SK-N-SH (cell line): ENCODE measurements at regions not wholly inside any gene's neighbourhood (a gene's known extent, or its start where the extent isn't known, plus 50 kb on each side); places are given as distances from the start of the nearest gene placed in this dataset.

Experiments
- CTCF ChIA-PET: fragments of 300-600, 350-600 bp; formaldehyde crosslinking; extraction: SDS; loops from one replicate; lab custom pipeline; 2021; lab: Yijun Ruan, JAX
- POLR2A ChIA-PET: fragments of 350-600 bp; sonication (Branson Sonifier 250); formaldehyde crosslinking; extraction: SDS; loops from one replicate; lab custom pipeline; 2020; ENCODE audit warnings: antibody characterized with exemption, inconsistent platforms; lab: Yijun Ruan, JAX
- DNase-seq: peaks from one replicate; pipeline ENCODE4 v3.0.0; 2012
- H2AFZ ChIP-seq: fragments of 200-600 bp; sonication (generic); 2 replicates; pipeline ENCODE4 v1.8.1; 2016; ENCODE audit warnings: antibody characterized with exemption, mild to moderate bottlenecking, low read depth
- H3F3A ChIP-seq: fragments of 200-600 bp; sonication (generic); replicated peaks from 2 replicates; pipeline ENCODE3; 2016; ENCODE audit warnings: antibody characterized with exemption, mild to moderate bottlenecking; ENCODE audit not compliant: insufficient read depth
- H3K27ac ChIP-seq, 2 experiments: fragments of 200-500 bp in 1 of 2; fragments of 200-600 bp in 1 of 2; sonication (Bioruptor generic) in 1 of 2; sonication (generic), shearing (Covaris generic) in 1 of 2; 2 replicates each; pipeline versions ENCODE4 v1.5.1 to v1.6.1; 2014 to 2016; ENCODE audit warnings: low read depth in 2 of 2, inconsistent platforms in 1 of 2, low read length in 1 of 2, mild to moderate bottlenecking in 1 of 2, mixed read lengths in 1 of 2
- H3K27me3 ChIP-seq: fragments of 200-600 bp; sonication (generic), shearing (Covaris generic); 2 replicates; pipeline ENCODE4 v1.6.1; 2016; ENCODE audit warnings: mixed run types; ENCODE audit not compliant: insufficient read depth
- H3K36me3 ChIP-seq, 2 experiments: fragments of 200-500 bp in 1 of 2; fragments of 200-600 bp in 1 of 2; sonication (Bioruptor generic) in 1 of 2; sonication (generic) in 1 of 2; replicated peaks in 1 of 2; 2 replicates each; pipeline versions ENCODE3 to v1.5.1; 2014 to 2016; ENCODE audit warnings: low read length in 1 of 2, mild to moderate bottlenecking in 1 of 2; ENCODE audit not compliant: insufficient read depth in 2 of 2, control insufficient read depth in 1 of 2
- H3K4me1 ChIP-seq, 2 experiments: fragments of 200-500 bp in 1 of 2; fragments of 200-600 bp in 1 of 2; sonication (Bioruptor generic) in 1 of 2; sonication (generic), shearing (Covaris generic) in 1 of 2; 2 replicates each; pipeline versions ENCODE4 v1.5.1 to v1.6.1; 2014 to 2016; ENCODE audit warnings: low read depth in 1 of 2, low read length in 1 of 2, mixed run types in 1 of 2; ENCODE audit not compliant: insufficient read depth in 2 of 2, control insufficient read depth in 1 of 2
- H3K4me2 ChIP-seq: fragments of 200-600 bp; sonication (generic), shearing (Covaris generic); 2 replicates; pipeline ENCODE4 v1.6.1; 2017; ENCODE audit warnings: mixed run types
- H3K4me3 ChIP-seq, 2 experiments: fragments of 200-500 bp in 1 of 2; fragments of 200-600 bp in 1 of 2; sonication (Bioruptor generic) in 1 of 2; sonication (generic), shearing (Covaris generic) in 1 of 2; 2 replicates each; pipeline versions ENCODE4 v1.5.1 to v1.8.1; 2014 to 2016; ENCODE audit warnings: low read depth in 2 of 2, inconsistent platforms in 1 of 2, low read length in 1 of 2, mild to moderate bottlenecking in 1 of 2, mixed read lengths in 1 of 2, moderate library complexity in 1 of 2
- H3K79me2 ChIP-seq: fragments of 200-600 bp; sonication (generic); 2 replicates; pipeline ENCODE4 v1.8.1; 2017; ENCODE audit warnings: mild to moderate bottlenecking; ENCODE audit not compliant: insufficient read depth
- H3K9ac ChIP-seq: fragments of 200-600 bp; sonication (generic); 2 replicates; pipeline ENCODE4 v1.6.1; 2017; ENCODE audit warnings: mixed run types
- H3K9me2 ChIP-seq: fragments of 200-600 bp; sonication (generic); 2 replicates; pipeline ENCODE4 v1.6.1; 2017; ENCODE audit warnings: mixed run types
- H3K9me3 ChIP-seq: fragments of 200-600 bp; sonication (generic); 2 replicates; pipeline ENCODE4 v1.6.1; 2017; ENCODE audit warnings: mixed run types, mild to moderate bottlenecking, moderate library complexity
- H4K20me1 ChIP-seq: fragments of 200-600 bp; sonication (generic); 2 replicates; pipeline ENCODE4 v1.6.1; 2017; ENCODE audit warnings: mild to moderate bottlenecking, mixed run types; ENCODE audit not compliant: insufficient read depth
- CHD2 ChIP-seq: fragments of 150-350 bp; IDR thresholded peaks from 2 replicates; pipeline ENCODE4 v1.6.1; 2018; ENCODE audit warnings: low read length; ENCODE audit not compliant: partially characterized antibody
- EP300 ChIP-seq, 2 experiments: IDR thresholded peaks; 2 replicates each; pipeline versions ENCODE4 v1.4.0 to v1.6.1; 2012; ENCODE audit warnings: borderline replicate concordance in 1 of 2, low read depth in 1 of 2, low read length in 1 of 2
- FOXM1 ChIP-seq: IDR thresholded peaks from 2 replicates; pipeline ENCODE4 v1.4.0; 2012; ENCODE audit warnings: low read depth, mild to moderate bottlenecking
- PBX3 ChIP-seq: IDR thresholded peaks from 2 replicates; pipeline ENCODE4; 2012
- POLR2AphosphoS5 ChIP-seq: IDR thresholded peaks from 2 replicates; pipeline ENCODE4 v1.6.1; 2012; ENCODE audit warnings: low read depth, low read length
- RAD21 ChIP-seq: IDR thresholded peaks from 2 replicates; pipeline ENCODE4 v1.6.1; 2012; ENCODE audit warnings: mild to moderate bottlenecking, low read length
- RFX5 ChIP-seq: IDR thresholded peaks from 2 replicates; pipeline ENCODE4 v1.6.1; 2012; ENCODE audit warnings: mild to moderate bottlenecking, improper control_type of control experiment, low read length
- SMC3 ChIP-seq: IDR thresholded peaks from 2 replicates; pipeline ENCODE4 v1.6.1; 2012; ENCODE audit warnings: low read depth, low read length, improper control_type of control experiment
- TAF1 ChIP-seq: IDR thresholded peaks from 2 replicates; pipeline ENCODE4 v1.6.1; 2012; ENCODE audit warnings: low read depth, mild to moderate bottlenecking, low read length, moderate library complexity, borderline replicate concordance
- TCF12 ChIP-seq: IDR thresholded peaks from 2 replicates; pipeline ENCODE4 v1.4.0; 2012
- USF1 ChIP-seq: IDR thresholded peaks from 2 replicates; pipeline ENCODE4 v1.4.0; 2012; ENCODE audit warnings: low read depth, borderline replicate concordance
- WGBS: methylation state at CpG from one replicate; pipeline ENCODE4 v1.1.6; 2017; ENCODE audit warnings: low lambda C conversion rate; 5-methylcytosine and 5-hydroxymethylcytosine counted together
- TF ChIP-seq, protein P1 (sequence below): fragments of 200-600 bp; sonication (generic); IDR thresholded peaks from 2 replicates; pipeline ENCODE4 v1.6.1; 2017; ENCODE audit warnings: antibody characterized with exemption, mild to moderate bottlenecking, moderate library complexity
- TF ChIP-seq, protein P2 (sequence below): fragments of 150-350 bp; IDR thresholded peaks from 2 replicates; pipeline ENCODE4 v1.6.1; 2016; ENCODE audit warnings: mild to moderate bottlenecking, low read depth, low read length
- TF ChIP-seq, protein P3 (sequence below): IDR thresholded peaks from 2 replicates; pipeline ENCODE4 v1.4.0; 2012; ENCODE audit warnings: low read depth, borderline replicate concordance

DNA sequence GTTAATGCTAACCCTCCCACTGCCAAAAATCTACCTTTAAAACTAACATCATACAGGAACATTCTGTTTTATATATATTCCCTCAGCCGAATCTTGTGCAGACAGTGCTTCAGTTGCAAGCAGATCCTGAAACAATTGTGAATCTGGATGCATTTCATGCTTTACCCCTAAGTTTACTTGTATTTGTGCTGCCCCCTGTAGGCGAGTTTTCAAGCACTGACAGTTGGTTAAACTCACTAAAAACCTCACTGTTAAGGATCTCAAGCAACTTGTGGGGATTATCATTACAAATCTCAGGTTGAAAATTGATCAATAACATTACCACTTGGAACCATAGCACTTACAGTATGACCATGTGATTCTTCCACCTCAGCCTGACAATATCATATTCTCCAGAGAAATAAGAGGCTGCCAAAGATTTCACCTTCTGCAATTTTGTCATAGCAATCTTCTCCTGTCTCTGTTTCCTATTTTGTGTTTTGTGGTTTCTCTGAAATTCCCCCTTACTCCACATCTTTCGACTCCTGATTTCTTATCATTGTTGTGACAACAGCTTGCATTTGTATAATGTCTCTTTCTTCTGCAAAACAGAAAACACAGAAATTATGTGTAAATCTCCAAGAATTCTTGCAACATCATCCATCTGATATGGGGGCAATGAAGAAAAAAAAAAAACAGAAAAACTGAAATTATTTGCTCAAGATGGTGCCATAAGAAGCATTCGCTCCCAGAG, 354.6 kb upstream of the SETBP1 start:
- H2AFZ ChIP-seq = no peak overlapping the region
- CTCF ChIA-PET = interaction anchor here (0.7 to 3.2 kb wide), 6 partner anchors 13 to 871 kb away, joined by 3 to 18 read pairs (median 5); no protein-coding TSS in a partner anchor
- WGBS = 38% methylated on average over 4 of the region's 4 CpGs
- H3K79me2 ChIP-seq = no peaks in the 10 kb centered on the region
- peaks cover 0 to 6% of the 10 kb centered on the region in 2 experiments; a peak in 2 of 4 replicates for H3K4me1 ChIP-seq
- POLR2A ChIA-PET = no interaction called here
- no peak overlapping the region; a peak in 1 of 4 replicates for H3K4me3 ChIP-seq
- H3K4me2 ChIP-seq = no peak overlapping the region
- no peaks in the 10 kb centered on the region for H3K9me2 ChIP-seq
- H3K9ac ChIP-seq = no peak overlapping the region
- TF ChIP-seq SMC3 = peak; percentile 73
- TF ChIP-seq, protein P1, sequence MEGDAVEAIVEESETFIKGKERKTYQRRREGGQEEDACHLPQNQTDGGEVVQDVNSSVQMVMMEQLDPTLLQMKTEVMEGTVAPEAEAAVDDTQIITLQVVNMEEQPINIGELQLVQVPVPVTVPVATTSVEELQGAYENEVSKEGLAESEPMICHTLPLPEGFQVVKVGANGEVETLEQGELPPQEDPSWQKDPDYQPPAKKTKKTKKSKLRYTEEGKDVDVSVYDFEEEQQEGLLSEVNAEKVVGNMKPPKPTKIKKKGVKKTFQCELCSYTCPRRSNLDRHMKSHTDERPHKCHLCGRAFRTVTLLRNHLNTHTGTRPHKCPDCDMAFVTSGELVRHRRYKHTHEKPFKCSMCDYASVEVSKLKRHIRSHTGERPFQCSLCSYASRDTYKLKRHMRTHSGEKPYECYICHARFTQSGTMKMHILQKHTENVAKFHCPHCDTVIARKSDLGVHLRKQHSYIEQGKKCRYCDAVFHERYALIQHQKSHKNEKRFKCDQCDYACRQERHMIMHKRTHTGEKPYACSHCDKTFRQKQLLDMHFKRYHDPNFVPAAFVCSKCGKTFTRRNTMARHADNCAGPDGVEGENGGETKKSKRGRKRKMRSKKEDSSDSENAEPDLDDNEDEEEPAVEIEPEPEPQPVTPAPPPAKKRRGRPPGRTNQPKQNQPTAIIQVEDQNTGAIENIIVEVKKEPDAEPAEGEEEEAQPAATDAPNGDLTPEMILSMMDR = peak; percentile 78
- no peak for TF ChIP-seq CHD2
- no peak for TF ChIP-seq EP300 (IDR thresholded peaks at IDR 0.05; ENCODE audit: borderline replicate concordance in 1 of 2, low read depth in 1 of 2, low read length in 1 of 2)
- TF ChIP-seq RAD21 = peak; percentile 78
- TF ChIP-seq TCF12 = 0 out of 2 replicates have a peak, but pooled peaks have one; percentile 17
- H3K27me3 ChIP-seq = no peaks in the 10 kb centered on the region
- DNase-seq = peak; percentile 42
- H3K27ac ChIP-seq = no peak overlapping the region
- no peaks in the 10 kb centered on the region for H3K9me3 ChIP-seq
- no peaks in the 10 kb centered on the region for H3K36me3 ChIP-seq
- H3F3A ChIP-seq = peaks cover 14% of the 10 kb centered on the region
- H4K20me1 ChIP-seq = no peaks in the 10 kb centered on the region

- no peaks in the 10 kb centered on the region for H3K9me3 ChIP-seq
- no peaks in the 10 kb centered on the region for H3K9me2 ChIP-seq
- H3K4me2 ChIP-seq = no peak overlapping the region
- no peak for DNase-seq
- H3K36me3 ChIP-seq = no peaks in the 10 kb centered on the region
- no peaks in the 10 kb centered on the region for H3K79me2 ChIP-seq
- no peak overlapping the region for H3K9ac ChIP-seq
- ChIA-PET CTCF (no interaction called here), POLR2A (no interaction called here)
- no peaks in the 10 kb centered on the region for H4K20me1 ChIP-seq
- no peak overlapping the region for H3K4me3 ChIP-seq
- no peaks in the 10 kb centered on the region for H3K4me1 ChIP-seq
- H3F3A ChIP-seq = no peaks in the 10 kb centered on the region
- no peak overlapping the region for H3K27ac ChIP-seq
- no peak overlapping the region for H2AFZ ChIP-seq
- no peaks in the 10 kb centered on the region for H3K27me3 ChIP-seq
- 77% methylated on average over 6 of the region's 6 CpGs for WGBS
- TF ChIP-seq, protein P2, sequence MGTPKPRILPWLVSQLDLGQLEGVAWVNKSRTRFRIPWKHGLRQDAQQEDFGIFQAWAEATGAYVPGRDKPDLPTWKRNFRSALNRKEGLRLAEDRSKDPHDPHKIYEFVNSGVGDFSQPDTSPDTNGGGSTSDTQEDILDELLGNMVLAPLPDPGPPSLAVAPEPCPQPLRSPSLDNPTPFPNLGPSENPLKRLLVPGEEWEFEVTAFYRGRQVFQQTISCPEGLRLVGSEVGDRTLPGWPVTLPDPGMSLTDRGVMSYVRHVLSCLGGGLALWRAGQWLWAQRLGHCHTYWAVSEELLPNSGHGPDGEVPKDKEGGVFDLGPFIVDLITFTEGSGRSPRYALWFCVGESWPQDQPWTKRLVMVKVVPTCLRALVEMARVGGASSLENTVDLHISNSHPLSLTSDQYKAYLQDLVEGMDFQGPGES = no peak
- TF ChIP-seq FOXM1 = no peak
- no peak for TF ChIP-seq TAF1
- TF ChIP-seq, protein P3, sequence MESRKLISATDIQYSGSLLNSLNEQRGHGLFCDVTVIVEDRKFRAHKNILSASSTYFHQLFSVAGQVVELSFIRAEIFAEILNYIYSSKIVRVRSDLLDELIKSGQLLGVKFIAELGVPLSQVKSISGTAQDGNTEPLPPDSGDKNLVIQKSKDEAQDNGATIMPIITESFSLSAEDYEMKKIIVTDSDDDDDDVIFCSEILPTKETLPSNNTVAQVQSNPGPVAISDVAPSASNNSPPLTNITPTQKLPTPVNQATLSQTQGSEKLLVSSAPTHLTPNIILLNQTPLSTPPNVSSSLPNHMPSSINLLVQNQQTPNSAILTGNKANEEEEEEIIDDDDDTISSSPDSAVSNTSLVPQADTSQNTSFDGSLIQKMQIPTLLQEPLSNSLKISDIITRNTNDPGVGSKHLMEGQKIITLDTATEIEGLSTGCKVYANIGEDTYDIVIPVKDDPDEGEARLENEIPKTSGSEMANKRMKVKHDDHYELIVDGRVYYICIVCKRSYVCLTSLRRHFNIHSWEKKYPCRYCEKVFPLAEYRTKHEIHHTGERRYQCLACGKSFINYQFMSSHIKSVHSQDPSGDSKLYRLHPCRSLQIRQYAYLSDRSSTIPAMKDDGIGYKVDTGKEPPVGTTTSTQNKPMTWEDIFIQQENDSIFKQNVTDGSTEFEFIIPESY = no peak
- TF ChIP-seq USF1 = no peak
- no peak for TF ChIP-seq RFX5
- no peak for TF ChIP-seq PBX3
- no peak for TF ChIP-seq POLR2AphosphoS5
These were observed 348.8 kb upstream of the SETBP1 start for GRCh38 chr18:44331656-44332570.
